ENCODE measurements at regions not wholly inside any gene's neighbourhood (a gene's known extent, or its start where the extent isn't known, plus 50 kb on each side); places are given as distances from the start of the nearest gene placed in this dataset.

GRCh38 chr16:86093801-86094750 is 195.1 kb downstream of the IRF8 start:
- DNase-seq (ENCODE audit: insufficient read length, low spot score): no peak
- TF ChIP-seq, protein P1, sequence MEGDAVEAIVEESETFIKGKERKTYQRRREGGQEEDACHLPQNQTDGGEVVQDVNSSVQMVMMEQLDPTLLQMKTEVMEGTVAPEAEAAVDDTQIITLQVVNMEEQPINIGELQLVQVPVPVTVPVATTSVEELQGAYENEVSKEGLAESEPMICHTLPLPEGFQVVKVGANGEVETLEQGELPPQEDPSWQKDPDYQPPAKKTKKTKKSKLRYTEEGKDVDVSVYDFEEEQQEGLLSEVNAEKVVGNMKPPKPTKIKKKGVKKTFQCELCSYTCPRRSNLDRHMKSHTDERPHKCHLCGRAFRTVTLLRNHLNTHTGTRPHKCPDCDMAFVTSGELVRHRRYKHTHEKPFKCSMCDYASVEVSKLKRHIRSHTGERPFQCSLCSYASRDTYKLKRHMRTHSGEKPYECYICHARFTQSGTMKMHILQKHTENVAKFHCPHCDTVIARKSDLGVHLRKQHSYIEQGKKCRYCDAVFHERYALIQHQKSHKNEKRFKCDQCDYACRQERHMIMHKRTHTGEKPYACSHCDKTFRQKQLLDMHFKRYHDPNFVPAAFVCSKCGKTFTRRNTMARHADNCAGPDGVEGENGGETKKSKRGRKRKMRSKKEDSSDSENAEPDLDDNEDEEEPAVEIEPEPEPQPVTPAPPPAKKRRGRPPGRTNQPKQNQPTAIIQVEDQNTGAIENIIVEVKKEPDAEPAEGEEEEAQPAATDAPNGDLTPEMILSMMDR (IDR thresholded peaks at IDR 0.05; ENCODE audit: insufficient read depth, missing control alignments): peak; percentile 6
- no peak for FAIRE-seq

DNA sequence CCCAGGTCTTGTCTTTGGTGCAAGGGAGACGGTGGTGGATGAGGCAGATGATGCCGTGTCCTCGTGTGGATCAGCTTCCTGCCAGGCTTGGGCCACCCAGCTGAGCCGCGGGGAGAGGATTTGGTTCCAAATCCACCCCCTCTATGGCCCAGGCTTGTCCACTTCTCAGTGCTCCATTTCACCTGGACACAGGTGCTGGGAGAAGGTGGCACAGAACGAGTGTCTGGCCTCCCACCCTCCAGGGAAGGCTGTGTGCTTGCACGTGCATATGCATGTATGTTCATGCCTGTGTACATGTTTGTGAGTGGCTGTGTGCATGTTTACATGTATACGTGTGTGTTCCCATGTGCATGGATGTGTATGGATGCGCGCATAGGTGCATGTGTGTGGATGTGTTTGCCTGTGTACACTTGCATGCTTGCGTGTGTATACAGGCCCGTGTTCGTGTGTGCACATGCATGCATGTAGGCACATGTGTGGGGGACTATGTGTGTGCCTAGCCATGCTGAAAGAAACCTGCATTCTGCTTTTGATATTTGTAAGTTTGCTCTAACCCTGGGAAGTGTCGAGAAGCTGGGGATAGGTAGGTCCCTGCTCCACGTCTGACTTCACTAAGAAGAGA is 196.3 kb downstream of the IRF8 start:
- TF ChIP-seq, protein P1 (IDR thresholded peaks at IDR 0.05; ENCODE audit: insufficient read depth, missing control alignments): no peak
- DNase-seq (ENCODE audit: insufficient read length, low spot score) (no peak), FAIRE-seq (no peak)

DNA sequence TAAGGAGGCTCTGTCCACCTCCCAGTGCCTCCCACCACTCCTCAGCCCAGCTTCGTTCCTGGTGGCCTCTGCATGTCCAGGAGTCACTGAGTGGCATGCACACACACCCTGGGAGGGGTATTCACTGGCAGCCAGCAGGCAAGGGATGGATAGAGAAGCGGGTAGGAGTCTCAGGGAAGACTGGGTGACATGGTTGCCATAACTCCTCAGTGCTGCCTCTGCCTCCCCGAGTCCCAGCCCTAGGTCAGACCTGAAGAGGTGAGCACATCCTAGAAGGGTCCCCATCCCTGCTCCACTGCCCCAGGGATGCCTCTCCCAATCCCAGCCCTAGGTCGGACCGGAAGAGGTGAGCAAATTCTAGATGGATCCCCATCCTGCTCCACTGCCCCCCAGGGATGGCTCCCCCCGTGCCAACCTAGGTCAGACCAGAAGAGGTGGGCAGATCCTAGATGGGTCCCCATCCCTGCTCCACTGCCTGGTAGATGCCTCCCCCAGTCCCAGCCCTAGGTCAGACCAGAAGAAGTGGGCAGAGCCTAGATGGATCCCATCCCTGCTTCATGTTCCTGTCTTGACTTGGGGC is 197.0 kb downstream of the IRF8 start:
- FAIRE-seq (no peak), DNase-seq (ENCODE audit: insufficient read length, low spot score) (no peak)
- TF ChIP-seq, protein P1 (IDR thresholded peaks at IDR 0.05; ENCODE audit: insufficient read depth, missing control alignments): no peak

DNA sequence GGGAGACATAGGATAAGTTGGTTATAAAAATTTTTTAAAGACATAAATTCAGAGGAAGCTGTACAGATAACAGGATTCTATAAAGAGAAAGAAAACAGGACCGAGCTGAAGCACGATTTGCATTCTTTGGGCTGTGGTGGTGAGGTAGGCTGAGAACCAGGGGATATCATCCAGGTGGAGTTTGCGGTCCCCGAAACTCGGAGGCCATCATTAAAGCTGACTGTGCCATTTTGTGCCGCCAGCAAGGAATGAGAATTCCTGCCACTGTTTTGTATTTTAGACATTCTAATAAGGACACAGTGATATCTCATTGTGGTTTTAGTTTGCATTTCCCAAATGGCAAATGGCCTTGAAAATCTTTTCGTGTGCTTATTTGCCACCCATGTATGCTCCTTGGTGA is 197.9 kb downstream of the IRF8 start:
- TF ChIP-seq, protein P1 (IDR thresholded peaks at IDR 0.05; ENCODE audit: insufficient read depth, missing control alignments): no peak
- FAIRE-seq (no peak), DNase-seq (ENCODE audit: insufficient read length, low spot score) (no peak)

GRCh38 chr16:86099326-86099725 is 200.4 kb downstream of the IRF8 start:
- FAIRE-seq (no peak), DNase-seq (ENCODE audit: insufficient read length, low spot score) (no peak)
- TF ChIP-seq, protein P1 (IDR thresholded peaks at IDR 0.05; ENCODE audit: insufficient read depth, missing control alignments): no peak

GRCh38 chr16:86100205-86101136 is 201.5 kb downstream of the IRF8 start:
- TF ChIP-seq, protein P1 (IDR thresholded peaks at IDR 0.05; ENCODE audit: insufficient read depth, missing control alignments): no peak
- FAIRE-seq: no peak
- no peak for DNase-seq (ENCODE audit: insufficient read length, low spot score)
